Activated B cell treated with CpG ODN at 0.5 μM for 24 hours (primary cell): ENCODE measurements at regions not wholly inside any gene's neighbourhood (a gene's known extent, or its start where the extent isn't known, plus 50 kb on each side); places are given as distances from the start of the nearest gene placed in this dataset.
"Not testable (repeated sequence)": the region's sequence is repeated elsewhere in the genome, so short reads cannot be mapped to it uniquely, and the experiment has no call there.

ENCODE experiments used
- ATAC-seq: fragments of 200-7000 bp; cut with Tn5 transposase; one replicate; pipeline ENCODE4 v1.10.0; 2021; ENCODE audit warnings: low read depth, mild to moderate bottlenecking, moderate library complexity
- CTCF ChIA-PET: fragments of 350-600 bp; sonication (Branson Sonifier 250); formaldehyde crosslinking; loops from one replicate; lab custom pipeline; 2021; ENCODE audit warnings: antibody characterized with exemption; lab: Charles Lee
- POLR2A ChIA-PET: fragments of 350-600 bp; sonication (Branson Sonifier 250); formaldehyde crosslinking; loops from one replicate; lab custom pipeline; 2021; ENCODE audit warnings: antibody characterized with exemption; lab: Charles Lee
- DNase-seq: peaks from one replicate; pipeline ENCODE4 v3.0.0; 2022
- H3K27ac Mint-ChIP-seq: one replicate; pipeline ENCODE4 v1.8.0; 2020; ENCODE audit warnings: mixed read lengths
- H3K27me3 Mint-ChIP-seq: one replicate; pipeline ENCODE4 v1.8.0; 2021; ENCODE audit warnings: mixed read lengths
- H3K36me3 Mint-ChIP-seq: one replicate; pipeline ENCODE4 v1.8.0; 2021; ENCODE audit warnings: low read depth, mixed read lengths
- H3K4me1 Mint-ChIP-seq: one replicate; pipeline ENCODE4 v1.8.0; 2021; ENCODE audit warnings: mixed read lengths
- H3K4me3 Mint-ChIP-seq: one replicate; pipeline ENCODE4 v1.8.0; 2020; ENCODE audit warnings: mild to moderate bottlenecking, mixed read lengths
- H3K9me3 Mint-ChIP-seq: one replicate; pipeline ENCODE4 v1.8.0; 2020; ENCODE audit warnings: mixed read lengths
- intact Hi-C: fragments of 100-400 bp; cut with micrococcal nuclease; formaldehyde crosslinking; loops from one replicate; pipeline ENCODE4 v1.15.1; 2024
- TF ChIP-seq, protein P1 (sequence below): fragments of 200-600 bp; IDR thresholded peaks from one replicate; pipeline ENCODE4 v1.8.0; 2022; ENCODE audit warnings: antibody characterized with exemption, mild to moderate bottlenecking

DNA sequence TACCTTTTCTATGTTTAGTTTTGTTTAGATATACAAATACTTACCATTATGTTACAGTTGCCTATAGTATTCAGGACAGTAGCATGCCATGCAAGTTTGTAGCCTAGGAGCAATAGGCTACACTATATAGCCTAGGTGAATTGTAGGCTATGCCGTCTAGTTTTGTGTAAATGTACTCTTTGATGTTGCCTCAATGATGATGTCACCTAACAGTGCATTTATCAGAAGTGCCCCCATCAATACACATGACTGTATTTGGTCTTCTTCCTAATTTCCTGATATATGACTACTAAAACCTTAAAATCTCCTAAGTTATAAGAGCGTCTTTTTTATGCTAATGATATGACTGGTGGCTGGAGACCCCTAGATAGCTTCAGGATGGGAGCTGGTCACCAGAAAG lies 394.4 kb upstream of the STXBP6 start:
- H3K4me1 Mint-ChIP-seq = no peaks in the 10 kb centered on the region
- H3K27me3 Mint-ChIP-seq = no peaks in the 10 kb centered on the region
- no peaks in the 10 kb centered on the region for H3K36me3 Mint-ChIP-seq
- H3K4me3 Mint-ChIP-seq = no peak overlapping the region
- TF ChIP-seq, protein P1, sequence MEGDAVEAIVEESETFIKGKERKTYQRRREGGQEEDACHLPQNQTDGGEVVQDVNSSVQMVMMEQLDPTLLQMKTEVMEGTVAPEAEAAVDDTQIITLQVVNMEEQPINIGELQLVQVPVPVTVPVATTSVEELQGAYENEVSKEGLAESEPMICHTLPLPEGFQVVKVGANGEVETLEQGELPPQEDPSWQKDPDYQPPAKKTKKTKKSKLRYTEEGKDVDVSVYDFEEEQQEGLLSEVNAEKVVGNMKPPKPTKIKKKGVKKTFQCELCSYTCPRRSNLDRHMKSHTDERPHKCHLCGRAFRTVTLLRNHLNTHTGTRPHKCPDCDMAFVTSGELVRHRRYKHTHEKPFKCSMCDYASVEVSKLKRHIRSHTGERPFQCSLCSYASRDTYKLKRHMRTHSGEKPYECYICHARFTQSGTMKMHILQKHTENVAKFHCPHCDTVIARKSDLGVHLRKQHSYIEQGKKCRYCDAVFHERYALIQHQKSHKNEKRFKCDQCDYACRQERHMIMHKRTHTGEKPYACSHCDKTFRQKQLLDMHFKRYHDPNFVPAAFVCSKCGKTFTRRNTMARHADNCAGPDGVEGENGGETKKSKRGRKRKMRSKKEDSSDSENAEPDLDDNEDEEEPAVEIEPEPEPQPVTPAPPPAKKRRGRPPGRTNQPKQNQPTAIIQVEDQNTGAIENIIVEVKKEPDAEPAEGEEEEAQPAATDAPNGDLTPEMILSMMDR = no peak
- POLR2A ChIA-PET = no interaction called here
- CTCF ChIA-PET = no interaction called here
- no peak for DNase-seq
- no peak overlapping the region for H3K27ac Mint-ChIP-seq
- peaks cover 4% of the 10 kb centered on the region for H3K9me3 Mint-ChIP-seq
- no peak for ATAC-seq
- intact Hi-C loops = no loop called here

DNA sequence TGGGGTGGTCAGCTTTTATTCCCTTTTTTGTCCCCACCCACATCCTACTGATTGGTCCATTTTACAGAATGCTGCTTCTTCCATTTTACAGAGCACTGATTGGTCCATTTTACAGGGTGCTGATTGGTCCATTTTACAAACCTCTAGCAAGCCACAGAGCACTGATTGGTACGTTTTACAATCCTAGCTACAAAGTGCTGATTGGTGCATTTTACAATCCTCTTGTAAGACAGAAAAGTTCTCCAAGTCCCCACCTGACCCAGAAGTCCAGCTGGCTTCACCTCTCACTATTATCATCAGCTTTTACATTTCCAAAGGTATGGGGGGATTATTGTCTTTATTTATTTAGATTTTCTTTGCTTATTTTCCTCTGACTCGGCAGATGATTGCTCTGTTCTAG lies 390.4 kb upstream of the STXBP6 start:
- DNase-seq, H3K36me3 Mint-ChIP-seq, ATAC-seq, intact Hi-C loops, H3K27me3 Mint-ChIP-seq, POLR2A ChIA-PET, H3K9me3 Mint-ChIP-seq, H3K4me3 Mint-ChIP-seq, H3K27ac Mint-ChIP-seq, H3K4me1 Mint-ChIP-seq, CTCF ChIA-PET: not testable (repeated sequence)

DNA sequence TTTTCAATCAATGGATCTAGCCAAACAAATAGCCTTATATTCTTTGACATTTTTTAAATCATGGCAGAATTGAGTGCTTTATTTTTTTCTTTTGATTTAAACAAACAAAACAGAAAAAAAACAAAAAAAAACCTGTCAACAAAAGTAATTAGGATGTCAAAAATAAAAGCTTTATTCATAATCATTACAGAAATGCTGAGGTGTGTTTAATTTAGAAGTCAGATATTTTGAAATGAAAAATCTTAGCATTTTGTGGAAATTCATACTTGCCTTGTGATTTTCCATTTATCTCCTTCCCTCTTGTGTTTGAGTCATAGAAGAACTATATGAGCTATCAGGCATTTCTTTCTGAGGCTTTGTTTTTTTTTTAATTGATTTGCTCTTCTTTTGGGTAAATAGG lies 387.0 kb upstream of the STXBP6 start:
- H3K27me3 Mint-ChIP-seq = no peaks in the 10 kb centered on the region
- no peak overlapping the region for H3K27ac Mint-ChIP-seq
- no peak for ATAC-seq
- H3K4me3 Mint-ChIP-seq = no peak overlapping the region
- CTCF ChIA-PET = no interaction called here
- H3K9me3 Mint-ChIP-seq = peaks cover 3% of the 10 kb centered on the region
- TF ChIP-seq, protein P1 = no peak
- no peaks in the 10 kb centered on the region for H3K36me3 Mint-ChIP-seq
- POLR2A ChIA-PET = no interaction called here
- no peaks in the 10 kb centered on the region for H3K4me1 Mint-ChIP-seq
- DNase-seq = no peak
- intact Hi-C loops = no loop called here

DNA sequence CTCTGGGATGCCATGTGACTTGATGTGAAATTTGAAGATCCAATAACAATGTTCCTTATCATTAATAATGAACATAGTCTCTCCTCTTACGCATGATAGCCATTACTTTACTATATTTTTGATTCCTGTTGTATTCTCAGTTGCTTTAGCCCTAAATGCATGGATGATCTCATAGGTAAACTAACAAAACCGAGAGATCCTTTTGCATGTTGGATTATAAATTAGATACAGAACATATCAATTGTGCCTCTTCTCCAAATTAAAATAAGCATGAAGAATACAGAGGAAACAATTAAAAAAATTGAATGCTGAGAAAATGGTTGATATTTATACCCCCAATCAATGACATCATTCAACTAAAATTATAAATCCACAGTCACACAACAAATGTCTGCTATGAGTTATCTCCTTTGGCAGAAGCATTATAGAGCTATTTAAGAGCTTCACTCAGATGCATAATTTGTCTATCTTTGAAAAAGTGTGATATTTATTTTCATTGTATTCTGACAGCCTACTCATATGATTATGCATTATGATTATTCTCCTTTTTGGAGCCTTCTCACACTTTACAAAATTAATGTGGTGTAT lies 386.4 kb upstream of the STXBP6 start:
- POLR2A ChIA-PET = no interaction called here
- CTCF ChIA-PET = no interaction called here
- no peak for ATAC-seq
- H3K27me3 Mint-ChIP-seq = no peaks in the 10 kb centered on the region
- H3K4me1 Mint-ChIP-seq = no peaks in the 10 kb centered on the region
- no peak overlapping the region for H3K27ac Mint-ChIP-seq
- no peaks in the 10 kb centered on the region for H3K36me3 Mint-ChIP-seq
- no peak for DNase-seq
- peaks cover 3% of the 10 kb centered on the region for H3K9me3 Mint-ChIP-seq
- TF ChIP-seq, protein P1 = no peak
- intact Hi-C loops = no loop called here
- no peak overlapping the region for H3K4me3 Mint-ChIP-seq

DNA sequence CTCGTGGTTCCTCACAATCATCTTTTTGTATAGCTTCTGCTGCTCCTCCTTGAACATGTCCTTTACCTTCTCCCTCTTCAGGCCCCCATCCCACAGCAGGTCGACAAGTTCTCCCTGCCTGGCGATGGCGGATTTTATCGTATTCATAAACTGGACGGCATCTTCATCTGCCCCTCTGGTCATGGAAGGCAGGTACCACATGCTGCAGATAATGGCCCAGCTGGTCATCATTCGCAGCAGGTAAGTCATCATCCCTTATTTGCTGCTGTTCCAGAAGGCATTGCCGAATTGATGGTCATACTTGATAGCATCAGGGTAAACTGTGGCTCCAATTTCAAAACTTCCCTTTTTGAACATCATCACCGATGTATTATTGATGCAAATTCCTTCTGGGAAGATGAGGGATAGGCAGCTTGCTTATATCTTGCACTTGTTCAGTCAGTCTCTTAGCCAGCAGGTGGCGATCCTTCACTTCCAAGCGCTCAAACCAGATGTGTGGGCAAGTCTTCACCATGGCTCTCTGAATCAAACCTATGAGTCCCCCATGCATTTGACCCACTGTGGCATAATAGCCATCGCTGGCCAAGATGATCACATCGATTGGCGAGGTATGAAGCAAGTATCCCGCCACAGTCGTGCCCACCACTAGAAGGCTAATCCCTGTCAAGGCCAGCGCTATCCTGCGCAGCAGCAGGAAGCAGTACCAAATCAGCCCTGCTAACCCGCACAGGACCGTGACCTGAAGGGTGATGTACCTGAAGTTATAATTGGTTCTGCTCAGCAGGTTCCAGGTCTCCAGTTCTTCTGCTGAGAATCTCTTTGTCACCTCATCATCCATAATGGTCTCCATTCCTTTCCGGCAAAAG lies 381.5 kb upstream of the STXBP6 start:
- ATAC-seq (no peak), DNase-seq (no peak)
- no peaks in the 10 kb centered on the region for H3K36me3 Mint-ChIP-seq
- H3K4me1 Mint-ChIP-seq = no peaks in the 10 kb centered on the region
- H3K9me3 Mint-ChIP-seq = peaks cover 5% of the 10 kb centered on the region
- intact Hi-C loops = no loop called here
- no peak overlapping the region for H3K27ac Mint-ChIP-seq
- POLR2A ChIA-PET = no interaction called here
- TF ChIP-seq, protein P1 = no peak
- H3K27me3 Mint-ChIP-seq = no peaks in the 10 kb centered on the region
- no peak overlapping the region for H3K4me3 Mint-ChIP-seq
- CTCF ChIA-PET = no interaction called here
